Upper lobe of right lung (tissue), 1 donor: ENCODE measurements at regions not wholly inside any gene's neighbourhood (a gene's known extent, or its start where the extent isn't known, plus 50 kb on each side); places are given as distances from the start of the nearest gene placed in this dataset.

ENCODE experiments used
- ATAC-seq: fragments of 200-7000 bp; cut with Tn5 transposase; one replicate; pipeline ENCODE4 v1.9.1; 2020; ENCODE audit warnings: mild to moderate bottlenecking, moderate library complexity
- DNase-seq: peaks from one replicate; pipeline ENCODE4 v3.0.0-alpha.2; 2020
- H3K27ac ChIP-seq: fragments of 200-600 bp; one replicate; pipeline ENCODE4 v1.8.0; 2022
- H3K27me3 ChIP-seq: fragments of 200-600 bp; one replicate; pipeline ENCODE4 v1.8.0; 2022; ENCODE audit warnings: mild to moderate bottlenecking
- H3K36me3 ChIP-seq: fragments of 200-600 bp; one replicate; pipeline ENCODE4 v1.8.0; 2022
- H3K4me1 ChIP-seq: fragments of 200-600 bp; one replicate; pipeline ENCODE4 v1.8.0; 2022
- H3K4me3 ChIP-seq: fragments of 200-600 bp; one replicate; pipeline ENCODE4 v1.8.0; 2022; ENCODE audit warnings: mild to moderate bottlenecking
- H3K9me3 ChIP-seq: fragments of 200-600 bp; one replicate; pipeline ENCODE4 v1.8.0; 2022
- intact Hi-C: fragments of 100-400 bp; cut with DNase I; formaldehyde crosslinking; loops from one replicate; pipeline ENCODE4 v1.11.0; 2022
- TF ChIP-seq, protein P1 (sequence below): fragments of 200-600 bp; IDR thresholded peaks from one replicate; pipeline ENCODE4 v1.8.0; 2022; ENCODE audit warnings: antibody characterized with exemption
- donor health status: DM: no; HTN: yes; CAD: no; lungs with severe emphysema.

DNA sequence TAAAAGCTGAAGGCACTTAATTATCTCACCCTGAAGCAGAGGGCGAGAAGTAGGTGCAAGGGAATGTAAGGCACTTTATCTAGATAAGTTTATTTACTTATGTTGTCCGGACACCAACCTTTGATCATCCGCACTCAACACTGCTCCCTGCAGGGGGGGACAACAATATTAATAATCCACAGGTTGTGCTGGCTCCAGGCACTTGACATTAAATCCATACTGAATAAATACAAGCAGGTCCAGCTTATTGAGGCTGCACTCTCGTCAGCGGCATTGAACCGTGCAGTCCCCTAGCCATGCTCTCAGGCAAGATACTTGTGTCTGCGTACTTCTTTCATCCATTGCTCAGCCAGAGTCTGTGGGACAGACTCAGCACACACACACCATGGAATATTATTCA lies 374.5 kb upstream of the NBEA start:
- DNase-seq = no peak
- Histone ChIP-seq H3K4me3 (no peak overlapping the region), H3K36me3 (no peaks in the 10 kb centered on the region), H3K4me1 (no peaks in the 10 kb centered on the region), H3K9me3 (no peaks in the 10 kb centered on the region), H3K27me3 (no peaks in the 10 kb centered on the region), H3K27ac (no peak overlapping the region)
- intact Hi-C loops = no loop called here
- no peak for ATAC-seq
- TF ChIP-seq, protein P1, sequence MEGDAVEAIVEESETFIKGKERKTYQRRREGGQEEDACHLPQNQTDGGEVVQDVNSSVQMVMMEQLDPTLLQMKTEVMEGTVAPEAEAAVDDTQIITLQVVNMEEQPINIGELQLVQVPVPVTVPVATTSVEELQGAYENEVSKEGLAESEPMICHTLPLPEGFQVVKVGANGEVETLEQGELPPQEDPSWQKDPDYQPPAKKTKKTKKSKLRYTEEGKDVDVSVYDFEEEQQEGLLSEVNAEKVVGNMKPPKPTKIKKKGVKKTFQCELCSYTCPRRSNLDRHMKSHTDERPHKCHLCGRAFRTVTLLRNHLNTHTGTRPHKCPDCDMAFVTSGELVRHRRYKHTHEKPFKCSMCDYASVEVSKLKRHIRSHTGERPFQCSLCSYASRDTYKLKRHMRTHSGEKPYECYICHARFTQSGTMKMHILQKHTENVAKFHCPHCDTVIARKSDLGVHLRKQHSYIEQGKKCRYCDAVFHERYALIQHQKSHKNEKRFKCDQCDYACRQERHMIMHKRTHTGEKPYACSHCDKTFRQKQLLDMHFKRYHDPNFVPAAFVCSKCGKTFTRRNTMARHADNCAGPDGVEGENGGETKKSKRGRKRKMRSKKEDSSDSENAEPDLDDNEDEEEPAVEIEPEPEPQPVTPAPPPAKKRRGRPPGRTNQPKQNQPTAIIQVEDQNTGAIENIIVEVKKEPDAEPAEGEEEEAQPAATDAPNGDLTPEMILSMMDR = no peak

DNA sequence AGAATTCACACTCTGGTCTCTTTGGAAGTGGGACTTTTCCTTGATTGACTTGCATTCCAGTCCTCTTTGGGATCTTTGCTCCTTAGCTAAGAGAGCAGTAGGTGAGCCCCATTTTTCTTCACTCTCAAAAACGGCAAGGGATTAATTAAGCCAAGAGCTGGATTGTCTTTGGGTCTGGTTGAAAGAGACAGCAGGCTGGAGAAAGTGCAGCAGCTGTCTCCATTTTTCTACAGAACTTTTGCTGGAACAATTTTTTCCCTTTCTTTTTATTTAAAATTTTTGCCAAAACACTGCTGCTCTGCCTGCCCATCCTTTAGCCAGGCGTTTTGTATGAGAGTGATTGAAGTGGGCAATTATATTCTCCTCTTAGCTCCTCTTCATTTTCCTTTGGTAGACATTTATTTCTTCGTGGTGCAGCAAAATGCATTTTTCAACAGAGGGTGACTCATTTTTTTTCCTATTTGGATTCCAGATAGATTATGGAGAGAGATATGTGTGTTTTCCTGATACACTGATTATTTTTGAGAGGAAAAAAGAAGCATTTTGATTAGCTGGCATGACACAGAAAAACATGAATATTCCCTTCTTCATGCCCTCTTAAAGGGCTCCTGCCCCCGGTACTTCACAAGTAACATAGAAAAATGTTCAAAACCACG lies 371.2 kb upstream of the NBEA start:
- DNase-seq = no peak
- H3K27ac ChIP-seq = no peak overlapping the region

DNA sequence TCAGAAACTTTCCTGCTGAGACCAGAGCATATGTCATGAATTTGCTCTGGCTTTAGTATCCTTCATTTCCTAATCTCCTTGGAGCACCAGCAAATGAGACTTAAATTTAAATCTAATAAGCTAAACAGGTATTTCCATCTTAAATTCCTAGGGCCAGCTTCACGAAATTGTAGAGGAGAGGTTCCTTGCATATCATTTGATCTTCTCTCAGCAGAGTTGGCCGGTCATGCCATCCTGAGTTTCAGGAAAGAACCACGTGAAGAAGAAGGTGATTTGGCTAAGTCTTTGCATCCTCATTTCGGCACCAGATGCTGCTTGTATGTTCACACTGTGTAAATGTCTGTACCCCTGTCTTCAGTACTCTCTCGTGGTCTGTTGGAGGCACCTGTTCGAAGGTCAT lies 370.4 kb upstream of the NBEA start:
- TF ChIP-seq, protein P1 = no peak
- H3K27me3 ChIP-seq = no peaks in the 10 kb centered on the region
- intact Hi-C loops = no loop called here
- H3K36me3 ChIP-seq = no peaks in the 10 kb centered on the region
- H3K9me3 ChIP-seq = no peaks in the 10 kb centered on the region
- no peak overlapping the region for H3K27ac ChIP-seq
- ATAC-seq = no peak
- H3K4me1 ChIP-seq = no peaks in the 10 kb centered on the region
- no peak for DNase-seq
- H3K4me3 ChIP-seq = no peak overlapping the region

More for the DNA sequence above, 371.2 kb upstream of the NBEA start:
- H3K36me3 ChIP-seq = no peaks in the 10 kb centered on the region
- no peaks in the 10 kb centered on the region for H3K4me1 ChIP-seq
- intact Hi-C loops = no loop called here
- ATAC-seq = no peak
- H3K27me3 ChIP-seq = no peaks in the 10 kb centered on the region
- H3K9me3 ChIP-seq = no peaks in the 10 kb centered on the region
- TF ChIP-seq, protein P1 = no peak
- no peak overlapping the region for H3K4me3 ChIP-seq

DNA sequence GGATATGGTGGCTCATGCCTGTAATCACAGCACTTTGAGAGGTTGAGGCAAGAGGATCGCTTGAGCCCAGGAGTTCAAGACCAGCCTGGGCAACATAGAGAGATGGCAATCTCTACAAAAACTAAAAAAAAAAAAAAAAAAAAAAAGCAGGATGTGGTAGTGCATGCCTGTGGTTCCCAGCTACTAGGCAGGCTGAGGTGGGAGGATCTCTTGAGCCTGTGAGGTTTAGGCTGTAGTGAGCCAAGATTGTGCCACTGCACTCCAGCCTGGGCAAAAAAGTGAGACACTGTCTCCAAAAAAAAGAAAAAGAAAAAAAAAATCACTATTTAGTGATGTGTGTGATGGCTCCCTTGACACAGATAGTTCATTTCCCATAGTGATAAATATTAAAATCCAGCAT lies 365.0 kb upstream of the NBEA start:
- Histone ChIP-seq H3K4me1 (no peaks in the 10 kb centered on the region), H3K9me3 (no peaks in the 10 kb centered on the region), H3K27ac (no peak overlapping the region), H3K27me3 (no peaks in the 10 kb centered on the region), H3K36me3 (no peaks in the 10 kb centered on the region), H3K4me3 (no peak overlapping the region)
- ATAC-seq (no peak), DNase-seq (no peak)
- intact Hi-C loops = no loop called here
- TF ChIP-seq, protein P1 = no peak

DNA sequence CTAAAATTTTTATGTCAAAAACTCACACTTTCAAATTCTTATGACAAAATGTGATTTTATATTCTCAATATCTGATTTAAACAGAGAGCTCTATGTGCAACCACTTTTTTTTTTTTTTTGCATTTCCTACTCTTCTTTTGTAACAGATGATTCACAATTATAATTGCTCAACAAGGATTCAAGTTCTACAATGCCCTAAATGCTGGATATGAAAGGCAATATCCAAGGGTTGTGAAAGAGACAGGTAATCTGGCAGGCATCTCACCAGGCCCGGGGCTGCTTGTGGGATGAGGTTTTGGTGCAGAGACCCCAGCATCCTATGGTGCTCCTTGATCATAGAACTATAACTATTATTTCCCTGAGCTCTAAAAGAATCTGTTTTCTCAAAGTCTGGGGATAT lies 363.6 kb upstream of the NBEA start:
- TF ChIP-seq, protein P1 = no peak
- ATAC-seq (no peak), DNase-seq (no peak)
- Histone ChIP-seq H3K27ac (no peak overlapping the region), H3K9me3 (no peaks in the 10 kb centered on the region), H3K27me3 (no peaks in the 10 kb centered on the region), H3K4me3 (no peak overlapping the region), H3K36me3 (no peaks in the 10 kb centered on the region), H3K4me1 (no peaks in the 10 kb centered on the region)
- intact Hi-C loops = no loop called here

DNA sequence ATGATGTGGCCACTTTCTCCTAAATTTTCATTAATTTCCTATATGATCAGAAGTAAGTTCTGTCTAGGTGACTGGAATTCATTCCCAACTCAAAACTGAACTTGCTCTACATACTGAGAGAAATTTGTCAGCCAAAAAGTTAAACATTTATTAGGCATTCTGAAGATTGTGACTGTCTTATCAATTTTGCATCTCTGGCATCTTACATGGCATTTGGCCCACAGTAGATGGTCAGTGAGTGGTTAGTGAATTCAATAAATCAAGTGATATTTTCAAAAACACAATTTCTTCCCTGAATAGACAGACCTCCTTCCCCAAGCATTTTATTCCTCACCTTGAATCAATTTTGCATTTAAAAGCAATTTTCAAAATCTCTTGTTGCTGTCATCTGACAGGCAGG lies 363.2 kb upstream of the NBEA start:
- H3K9me3 ChIP-seq = no peaks in the 10 kb centered on the region
- H3K27me3 ChIP-seq = no peaks in the 10 kb centered on the region
- intact Hi-C loops = no loop called here
- H3K36me3 ChIP-seq = no peaks in the 10 kb centered on the region
- no peaks in the 10 kb centered on the region for H3K4me1 ChIP-seq
- no peak for ATAC-seq
- no peak overlapping the region for H3K4me3 ChIP-seq
- no peak overlapping the region for H3K27ac ChIP-seq
- DNase-seq = no peak
- TF ChIP-seq, protein P1 = no peak
